ENCODE measurements at regions not wholly inside any gene's neighbourhood (a gene's known extent, or its start where the extent isn't known, plus 50 kb on each side); places are given as distances from the start of the nearest gene placed in this dataset.
"Not testable (repeated sequence)": the region's sequence is repeated elsewhere in the genome, so short reads cannot be mapped to it uniquely, and the experiment has no call there.

DNA sequence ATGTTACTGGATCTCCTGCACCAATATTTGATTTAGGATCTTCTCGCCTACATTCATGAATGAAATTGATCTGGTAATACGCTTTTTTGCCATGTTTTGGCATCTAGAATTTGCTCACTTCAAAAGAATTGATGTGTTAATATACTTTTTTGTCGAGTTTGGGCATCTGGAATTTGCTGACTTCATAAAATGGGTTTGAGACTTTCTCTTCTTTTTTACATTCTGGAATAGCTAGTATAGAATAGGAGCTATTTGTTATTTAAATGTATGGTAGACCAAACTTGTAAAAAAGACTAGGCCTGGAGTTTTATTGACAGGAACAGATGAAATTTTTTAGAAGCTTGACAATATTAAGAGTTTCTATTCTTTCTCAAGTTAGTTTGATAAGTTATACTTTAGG lies 404.9 kb upstream of the TENM3 start:
- DNase-seq (ENCODE audit: low spot score) (no peak), ATAC-seq (no peak)
- intact Hi-C loops (cut with DNase I) = no loop called here

DNA sequence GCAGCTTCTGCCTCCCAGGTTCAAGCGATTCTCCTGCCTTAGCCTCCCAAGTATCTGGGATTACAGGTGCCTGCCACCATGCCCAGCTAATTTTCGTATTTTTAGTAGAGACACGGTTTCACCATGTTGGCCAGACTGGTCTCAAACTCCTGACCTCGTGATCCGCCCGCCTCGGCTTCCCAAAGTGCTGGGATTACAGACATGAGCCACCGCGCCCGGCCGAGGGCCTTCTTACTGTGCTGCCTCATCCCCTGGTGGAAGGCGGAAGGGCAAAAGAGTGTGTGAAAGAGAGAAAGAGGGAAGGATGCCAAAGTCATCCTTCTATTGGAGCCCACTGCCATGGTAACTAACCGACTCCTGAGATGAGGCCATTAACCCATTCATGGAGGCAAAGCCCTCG lies 399.4 kb upstream of the TENM3 start:
- DNase-seq (ENCODE audit: low spot score); intact Hi-C loops (cut with DNase I); ATAC-seq: not testable (repeated sequence)

DNA sequence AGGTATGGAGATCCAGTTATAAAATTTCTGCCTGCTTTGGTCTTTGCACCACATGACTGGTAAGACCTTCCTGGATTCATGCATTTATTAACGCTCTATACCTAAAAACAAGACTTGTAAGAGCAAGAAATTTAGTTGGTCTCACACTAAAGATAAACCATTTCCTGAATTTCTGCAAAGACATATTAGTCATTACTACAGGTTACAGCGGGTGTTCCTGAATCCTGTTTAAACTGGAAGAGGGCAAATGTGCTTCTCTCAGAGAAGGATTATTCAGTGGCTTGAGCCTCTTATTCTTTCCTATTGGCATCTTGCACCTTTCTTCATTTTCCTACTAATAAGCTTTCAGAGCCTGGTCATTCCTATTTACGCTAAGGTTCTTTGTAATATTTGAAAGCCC lies 397.6 kb upstream of the TENM3 start:
- intact Hi-C loops (cut with DNase I) = no loop called here
- DNase-seq (ENCODE audit: low spot score) (no peak), ATAC-seq (no peak)

- DNase-seq (ENCODE audit: low spot score) (no peak), ATAC-seq (no peak)
- intact Hi-C loops (cut with DNase I) = no loop called here
These were observed 396.3 kb upstream of the TENM3 start for GRCh38 chr4:181846934-181847333.

GRCh38 chr4:181848357-181848756 lies 394.8 kb upstream of the TENM3 start:
- intact Hi-C loops (cut with DNase I) = no loop called here
- ATAC-seq (no peak), DNase-seq (ENCODE audit: low spot score) (no peak)

DNA sequence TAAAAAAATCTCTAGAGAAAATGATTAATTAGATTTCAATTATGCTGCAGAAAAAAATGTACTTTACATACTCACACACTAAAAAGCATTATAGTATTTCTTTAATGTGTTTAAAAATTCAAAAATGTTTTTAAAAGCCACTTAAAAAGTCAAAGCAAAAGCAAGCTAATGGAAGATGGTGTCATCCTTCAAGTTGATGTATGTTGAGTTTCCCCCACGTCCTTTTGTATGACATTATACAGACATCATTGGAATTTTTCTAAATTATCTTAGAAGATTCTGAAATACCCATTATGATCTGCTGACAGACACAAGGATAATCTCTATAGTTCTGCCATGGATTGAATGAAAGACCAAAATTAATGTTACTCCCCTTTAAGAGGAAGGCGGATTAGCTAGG lies 393.7 kb upstream of the TENM3 start:
- no peak for ATAC-seq
- no peak for DNase-seq (ENCODE audit: low spot score)
- intact Hi-C loops (cut with DNase I) = no loop called here

- no peak for ATAC-seq
These were observed 389.2 kb upstream of the TENM3 start for GRCh38 chr4:181853881-181854511.

DNA sequence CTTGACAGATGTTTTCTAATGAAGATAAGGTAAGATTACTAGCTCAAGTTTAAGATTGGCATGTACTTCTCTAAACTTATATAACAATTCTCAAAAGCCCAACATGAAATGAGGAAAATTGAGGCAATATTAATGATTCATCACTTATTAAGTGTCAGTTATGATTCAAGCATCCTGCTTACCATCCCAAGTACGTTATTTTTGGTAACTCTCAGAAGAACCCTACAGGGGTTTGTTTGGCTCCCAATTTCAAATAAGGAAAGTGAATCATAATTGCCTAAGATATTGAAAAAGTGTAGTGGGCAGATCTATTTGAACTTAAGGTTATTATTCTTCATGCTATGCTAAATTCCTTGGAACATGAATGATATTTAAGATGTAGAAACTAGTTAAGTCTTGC lies 387.9 kb upstream of the TENM3 start:
- ATAC-seq (no peak), DNase-seq (ENCODE audit: low spot score) (no peak)
- intact Hi-C loops (cut with DNase I) = no loop called here

More at GRCh38 chr4:181853881-181854511, 389.2 kb upstream of the TENM3 start:
- intact Hi-C loops (cut with DNase I) = no loop called here
- no peak for DNase-seq (ENCODE audit: low spot score)

DNA sequence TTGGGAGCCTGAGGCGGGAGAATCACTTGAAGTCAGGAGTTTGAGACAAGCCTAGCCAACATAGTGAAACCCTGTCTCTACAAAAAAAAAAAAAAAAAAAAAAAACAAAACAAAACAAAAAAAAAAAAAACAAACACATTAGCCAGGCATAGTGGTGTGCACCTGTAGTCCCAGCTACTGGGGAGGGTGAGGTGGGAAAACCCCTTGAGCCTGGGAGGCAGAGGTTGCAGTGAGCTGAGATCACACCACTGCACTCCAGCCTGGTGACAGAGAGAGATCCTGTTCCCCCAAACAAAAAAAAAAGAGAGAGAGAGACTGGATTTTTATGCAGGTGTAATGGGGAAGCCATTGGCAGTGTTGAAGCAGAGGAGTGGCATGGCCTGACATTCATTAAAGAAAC lies 385.7 kb upstream of the TENM3 start:
- ATAC-seq; intact Hi-C loops (cut with DNase I); DNase-seq (ENCODE audit: low spot score): not testable (repeated sequence)

DNA sequence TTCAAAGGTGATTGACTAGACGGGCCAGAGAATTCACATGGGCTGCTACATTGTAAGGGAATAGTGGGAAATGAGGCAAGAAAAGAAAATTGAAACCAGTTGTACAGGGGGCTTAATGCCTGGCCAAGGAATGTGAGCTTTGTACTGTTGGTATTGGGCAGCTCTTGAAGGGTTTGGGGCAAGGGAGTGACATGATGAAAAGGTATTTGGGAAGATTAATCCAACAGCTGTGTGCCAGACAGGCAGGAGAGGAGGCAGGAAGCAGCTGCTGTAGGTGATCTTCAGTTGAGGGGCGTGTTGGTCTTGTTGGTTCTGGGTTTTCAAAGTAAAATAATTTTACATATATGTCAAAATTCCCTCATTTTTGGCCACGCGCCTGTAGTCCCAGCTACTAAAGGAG lies 384.5 kb upstream of the TENM3 start:
- intact Hi-C loops (cut with DNase I) = no loop called here
- ATAC-seq (no peak), DNase-seq (ENCODE audit: low spot score) (no peak)

DNA sequence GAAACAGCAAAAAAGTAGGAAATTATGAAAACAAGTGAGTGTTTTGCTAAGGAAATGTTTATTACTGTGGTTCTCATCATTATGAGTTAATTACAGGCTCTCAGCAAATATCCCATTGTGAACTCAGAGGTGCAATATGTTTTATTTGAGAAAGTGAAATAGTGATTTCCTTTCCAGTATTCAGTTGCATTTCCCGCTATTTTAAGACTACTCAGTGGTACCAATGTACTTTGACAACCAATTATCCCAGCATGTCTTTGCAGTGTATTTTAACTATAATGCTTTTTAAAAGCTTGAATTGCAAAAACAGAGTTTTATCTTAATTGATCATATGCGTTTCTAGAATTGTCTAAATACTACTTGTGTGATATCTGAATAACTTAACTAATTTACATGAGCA lies 383.8 kb upstream of the TENM3 start:
- ATAC-seq (no peak), DNase-seq (ENCODE audit: low spot score) (no peak)
- intact Hi-C loops (cut with DNase I) = no loop called here

DNA sequence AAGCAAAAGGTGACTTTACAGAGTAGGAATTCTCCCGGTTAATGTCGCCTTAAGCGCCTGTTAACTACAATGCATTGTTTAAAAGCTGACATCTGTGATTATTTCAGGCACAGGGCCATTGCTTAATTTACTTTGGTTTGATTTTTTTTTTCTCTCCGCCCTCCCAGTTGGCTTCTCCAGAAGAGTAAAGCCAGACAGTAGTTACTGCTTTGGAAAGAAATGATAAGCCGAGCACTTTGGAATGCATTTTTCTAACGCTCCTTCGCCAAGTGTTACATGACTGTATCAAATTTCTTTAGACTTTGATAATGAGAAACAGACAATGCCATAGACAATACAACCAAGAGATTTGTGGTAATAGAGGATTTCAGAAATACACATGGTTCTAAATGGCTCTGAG lies 383.0 kb upstream of the TENM3 start:
- ATAC-seq (peak; percentile 91), DNase-seq (ENCODE audit: low spot score) (no peak)
- intact Hi-C loops (cut with DNase I) = no loop called here

DNA sequence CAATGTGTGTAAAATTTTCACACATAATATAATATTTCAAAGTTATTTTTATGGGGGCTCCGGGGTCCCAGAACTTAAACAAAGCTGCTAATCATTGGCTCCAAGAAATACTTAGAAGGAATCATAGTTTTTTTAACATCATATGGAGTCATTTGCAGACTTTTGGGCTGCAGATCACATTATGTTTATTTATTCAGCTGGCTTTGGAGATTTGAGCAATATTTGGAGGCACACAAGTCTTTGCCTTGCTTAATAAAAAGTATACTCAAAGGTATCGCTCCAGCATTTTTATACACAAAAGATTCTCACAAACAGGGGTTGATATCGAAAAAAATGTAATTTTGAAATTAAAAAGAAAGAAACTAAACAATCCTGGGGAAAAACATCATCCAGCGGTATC lies 382.5 kb upstream of the TENM3 start:
- DNase-seq (ENCODE audit: low spot score) = no peak
- ATAC-seq = peak; percentile 68
- intact Hi-C loops (cut with DNase I) = no loop called here

DNA sequence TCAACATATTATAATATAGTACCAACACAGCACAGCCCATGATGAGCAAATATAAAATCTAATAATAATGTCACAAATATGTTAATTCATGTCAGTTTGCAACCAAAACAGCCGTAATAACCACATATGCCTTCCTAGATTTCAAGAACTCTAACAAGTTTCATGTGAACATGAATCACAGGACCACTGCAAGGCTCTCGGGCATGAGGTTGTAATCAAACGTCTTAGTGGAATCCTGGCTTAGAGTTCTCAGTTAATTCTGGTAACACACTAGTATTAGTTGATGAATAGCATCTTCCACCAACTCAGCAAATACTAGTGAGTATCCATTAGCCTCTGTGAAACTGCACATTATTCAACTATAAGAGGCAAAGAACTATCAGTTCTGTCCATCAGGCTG lies 379.3 kb upstream of the TENM3 start:
- ATAC-seq (no peak), DNase-seq (ENCODE audit: low spot score) (no peak)
- intact Hi-C loops (cut with DNase I) = loop anchor here (1.0 kb wide), 1 partner anchor 12 kb away; no protein-coding TSS in a partner anchor

DNA sequence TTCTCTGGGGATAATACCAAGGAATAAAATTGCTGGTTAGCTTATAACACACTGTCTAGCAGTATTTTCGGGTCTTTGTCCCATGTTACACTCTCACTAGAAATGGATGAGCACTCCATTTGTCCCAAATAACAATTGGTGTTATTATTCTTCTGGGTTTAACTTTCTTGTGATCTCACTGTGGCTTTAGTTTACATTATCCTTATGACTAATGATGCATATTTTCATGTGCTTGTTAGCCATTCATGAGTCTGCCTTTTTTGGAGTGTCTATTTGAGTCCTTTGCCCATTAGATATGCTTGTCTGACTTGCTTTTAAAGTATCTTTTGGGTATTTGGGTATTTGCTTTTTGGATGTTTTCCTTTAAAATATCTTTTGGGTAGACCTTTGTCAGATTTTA lies 372.9 kb upstream of the TENM3 start:
- intact Hi-C loops (cut with DNase I) = no loop called here
- no peak for DNase-seq (ENCODE audit: low spot score)
- no peak for ATAC-seq

DNA sequence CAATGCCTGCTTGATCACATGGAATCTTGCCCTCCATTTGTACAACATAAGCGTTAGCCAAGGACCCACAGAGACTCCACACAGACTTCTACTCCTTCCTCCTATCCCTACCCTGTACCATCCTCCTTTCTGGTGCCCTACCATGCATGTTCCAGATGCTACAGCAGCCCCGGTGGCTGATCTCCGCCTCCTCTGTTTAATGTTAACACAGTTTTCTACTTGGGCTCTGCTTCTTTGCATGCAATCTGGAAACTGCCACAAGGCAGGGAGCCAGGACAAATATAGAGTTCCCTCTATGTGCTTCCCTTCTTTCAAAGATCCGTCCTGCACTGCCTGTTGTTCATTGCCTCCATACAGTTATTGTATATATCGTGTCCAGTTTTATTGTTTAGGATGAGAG lies 368.6 kb upstream of the TENM3 start:
- DNase-seq (ENCODE audit: low spot score) (no peak), ATAC-seq (no peak)
- intact Hi-C loops (cut with DNase I) = no loop called here

GRCh38 chr4:181877329-181877848 lies 365.8 kb upstream of the TENM3 start:
- intact Hi-C loops (cut with DNase I) = no loop called here
- DNase-seq (ENCODE audit: low spot score) (no peak), ATAC-seq (no peak)

DNA sequence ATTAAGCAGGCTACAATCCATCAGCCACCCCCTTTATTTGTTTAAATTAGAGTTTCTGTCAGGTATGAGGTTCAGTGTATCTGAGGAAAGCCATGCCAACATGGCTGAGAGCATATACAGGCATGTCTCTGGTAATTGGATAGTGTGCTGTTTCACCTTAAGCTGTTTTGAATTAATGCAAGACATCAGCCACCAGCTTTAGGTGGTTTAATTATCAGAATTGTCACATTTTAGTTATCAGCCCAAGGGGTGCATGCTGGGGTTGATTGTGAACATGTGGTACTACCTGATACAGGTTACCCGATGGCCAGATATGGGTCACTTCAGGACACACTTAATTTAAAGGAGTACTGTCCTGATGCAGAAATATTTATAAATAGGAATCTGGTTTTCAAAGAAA lies 353.2 kb upstream of the TENM3 start:
- intact Hi-C loops (cut with DNase I) = no loop called here
- ATAC-seq = no peak
- no peak for DNase-seq (ENCODE audit: low spot score)

DNA sequence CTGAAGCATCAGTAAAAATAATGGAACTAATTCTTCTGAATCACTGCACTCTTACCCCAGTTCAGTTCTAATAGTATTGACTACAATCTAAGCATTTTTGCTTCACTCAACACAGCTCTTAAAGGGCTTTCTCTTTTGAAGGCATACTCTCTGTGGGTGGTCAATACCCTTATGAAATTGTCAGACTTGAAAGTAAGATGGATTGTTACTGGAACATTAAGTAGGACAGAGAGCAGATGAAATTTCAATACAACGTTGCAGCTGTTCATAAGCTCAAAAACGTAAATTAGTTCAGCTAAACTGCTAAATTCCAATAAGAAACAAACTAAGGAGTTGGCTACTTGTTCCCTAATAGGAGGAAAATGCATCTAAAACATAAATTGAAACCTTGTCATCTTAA lies 352.3 kb upstream of the TENM3 start:
- no peak for ATAC-seq
- intact Hi-C loops (cut with DNase I) = no loop called here
- no peak for DNase-seq (ENCODE audit: low spot score)

DNA sequence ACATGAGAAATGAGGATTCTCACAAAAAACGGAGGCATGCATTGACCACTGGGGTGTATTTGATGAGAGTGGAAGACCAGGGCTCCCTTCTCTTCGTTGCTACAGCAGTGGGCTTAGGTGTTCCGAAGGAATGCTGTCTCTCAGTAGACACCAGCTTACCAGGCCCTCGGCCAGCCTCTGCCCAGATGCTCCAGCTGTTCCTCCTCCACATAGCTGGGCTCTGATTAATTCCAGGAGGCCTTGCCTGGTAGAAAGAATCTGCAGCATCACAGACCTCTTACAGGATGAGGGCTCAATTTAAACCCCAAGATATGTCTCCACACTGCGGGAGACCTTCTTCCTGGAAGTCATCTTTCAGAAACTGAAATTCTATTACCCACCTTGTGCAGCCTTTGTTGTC lies 346.6 kb upstream of the TENM3 start:
- no peak for DNase-seq (ENCODE audit: low spot score)
- intact Hi-C loops (cut with DNase I) = no loop called here
- ATAC-seq = no peak

DNA sequence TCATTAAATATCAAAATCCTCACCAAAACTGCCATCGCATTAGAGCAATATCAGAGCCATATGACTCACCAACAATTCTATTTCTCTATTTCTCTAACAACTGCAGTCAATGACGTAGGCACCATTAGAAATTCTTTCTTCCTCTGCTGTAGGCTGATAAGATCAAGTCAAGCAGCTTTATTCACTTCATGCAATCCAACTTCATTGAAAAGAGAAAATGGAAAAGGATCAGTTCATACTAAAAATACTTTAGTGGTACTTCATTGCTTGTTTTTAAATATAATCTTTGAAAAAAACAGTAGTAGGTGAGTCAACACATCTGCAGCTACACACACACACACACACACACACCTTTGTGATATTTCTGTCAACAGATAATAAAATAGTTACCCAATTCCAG lies 345.3 kb upstream of the TENM3 start:
- no peak for DNase-seq (ENCODE audit: low spot score)
- no peak for ATAC-seq
- intact Hi-C loops (cut with DNase I) = no loop called here
